K562 (cell line): ENCODE measurements at regions not wholly inside any gene's neighbourhood (a gene's known extent, or its start where the extent isn't known, plus 50 kb on each side); places are given as distances from the start of the nearest gene placed in this dataset.

Source experiments
- KLF6 ChIP-seq: fragments of 250-450 bp; sonication (Bioruptor Pico); IDR thresholded peaks from 2 replicates; pipeline ENCODE4 v1.4.0; 2020; ENCODE audit warnings: mild to moderate bottlenecking, moderate library complexity, borderline replicate concordance
- POLR3G ChIP-seq: IDR thresholded peaks from 2 replicates; pipeline ENCODE4 v1.6.1; 2011; ENCODE audit not compliant: insufficient read length, insufficient replicate concordance; ENCODE audit errors: extremely low read depth
- SLC30A9 ChIP-seq: fragments of 250-450 bp; sonication (Bioruptor Pico); IDR thresholded peaks from 2 replicates; pipeline ENCODE4 v1.8.0; 2022; ENCODE audit warnings: mild to moderate bottlenecking, moderate library complexity
- TCF7 ChIP-seq: sonication (generic); IDR thresholded peaks from 2 replicates; pipeline ENCODE4 v1.6.1; 2016; ENCODE audit warnings: antibody characterized with exemption, borderline replicate concordance
- ZBTB49 ChIP-seq: sonication (generic); formaldehyde crosslinking; IDR thresholded peaks from 2 replicates; pipeline ENCODE4 v1.8.0; 2022; ENCODE audit warnings: missing genetic modification reagents, mild to moderate bottlenecking, borderline replicate concordance
- ZNF589 ChIP-seq: fragments of 200-800 bp; sonication (Bioruptor generic); IDR thresholded peaks from 2 replicates; pipeline ENCODE4 v1.6.1; 2016; ENCODE audit warnings: low read depth, missing genetic modification characterization, missing compliant biosample characterization
- TF ChIP-seq, protein P1 (sequence below): sonication (generic); formaldehyde crosslinking; IDR thresholded peaks from 2 replicates; pipeline ENCODE4 v1.8.0; 2022; ENCODE audit warnings: mild to moderate bottlenecking, missing genetic modification reagents

GRCh38 chr5:96509721-96510350 is 76.8 kb upstream of the PCSK1 start (continued):
- TF ChIP-seq ZBTB49 (CRISPR knock-in tag): no peak
- TF ChIP-seq TCF7: no peak
- no peak for TF ChIP-seq POLR3G
- TF ChIP-seq SLC30A9 (CRISPR knock-in tag): no peak
- TF ChIP-seq, protein P1, sequence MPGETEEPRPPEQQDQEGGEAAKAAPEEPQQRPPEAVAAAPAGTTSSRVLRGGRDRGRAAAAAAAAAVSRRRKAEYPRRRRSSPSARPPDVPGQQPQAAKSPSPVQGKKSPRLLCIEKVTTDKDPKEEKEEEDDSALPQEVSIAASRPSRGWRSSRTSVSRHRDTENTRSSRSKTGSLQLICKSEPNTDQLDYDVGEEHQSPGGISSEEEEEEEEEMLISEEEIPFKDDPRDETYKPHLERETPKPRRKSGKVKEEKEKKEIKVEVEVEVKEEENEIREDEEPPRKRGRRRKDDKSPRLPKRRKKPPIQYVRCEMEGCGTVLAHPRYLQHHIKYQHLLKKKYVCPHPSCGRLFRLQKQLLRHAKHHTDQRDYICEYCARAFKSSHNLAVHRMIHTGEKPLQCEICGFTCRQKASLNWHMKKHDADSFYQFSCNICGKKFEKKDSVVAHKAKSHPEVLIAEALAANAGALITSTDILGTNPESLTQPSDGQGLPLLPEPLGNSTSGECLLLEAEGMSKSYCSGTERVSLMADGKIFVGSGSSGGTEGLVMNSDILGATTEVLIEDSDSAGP (CRISPR knock-in tag): no peak
- TF ChIP-seq KLF6 (CRISPR knock-in tag): no peak
- TF ChIP-seq ZNF589: 0 out of 2 replicates have a peak, but pooled peaks have one; percentile 31
- TF ChIP-seq, all 486 proteins: peak for 3
